GM23338 (cell line): ENCODE measurements at regions not wholly inside any gene's neighbourhood (a gene's known extent, or its start where the extent isn't known, plus 50 kb on each side); places are given as distances from the start of the nearest gene placed in this dataset.

ENCODE experiments used
- CREB1 ChIP-seq: fragments of 250-450 bp; sonication (Bioruptor Pico); IDR thresholded peaks from 2 replicates; pipeline ENCODE4 v1.5.0; 2020; ENCODE audit warnings: low read depth, mild to moderate bottlenecking, moderate library complexity
- EZH2 ChIP-seq: fragments of 200-600 bp; sonication (generic); IDR thresholded peaks from one replicate; pipeline ENCODE4 v1.8.0; 2017; ENCODE audit warnings: antibody characterized with exemption, mild to moderate bottlenecking, low read depth; ENCODE audit not compliant: unreplicated experiment
- POLR2AphosphoS5 ChIP-seq: IDR thresholded peaks from 2 replicates; pipeline ENCODE4 v1.6.1; 2016; ENCODE audit warnings: antibody characterized with exemption, low read depth
- TF ChIP-seq, protein P1 (sequence below): IDR thresholded peaks from one replicate; pipeline ENCODE4 v1.6.1; 2018; ENCODE audit warnings: antibody characterized with exemption; ENCODE audit not compliant: unreplicated experiment
- TF ChIP-seq, protein P2 (sequence below), 2 experiments: fragments of 200-600 bp in 1 of 2; sonication (generic) in 1 of 2; conservative IDR thresholded peaks; 2 replicates each; pipeline versions ENCODE4 v1.5.1 to v1.6.1; 2016 to 2017; ENCODE audit warnings: antibody characterized with exemption in 2 of 2, low read depth in 2 of 2, mild to moderate bottlenecking in 2 of 2, moderate library complexity in 1 of 2

DNA sequence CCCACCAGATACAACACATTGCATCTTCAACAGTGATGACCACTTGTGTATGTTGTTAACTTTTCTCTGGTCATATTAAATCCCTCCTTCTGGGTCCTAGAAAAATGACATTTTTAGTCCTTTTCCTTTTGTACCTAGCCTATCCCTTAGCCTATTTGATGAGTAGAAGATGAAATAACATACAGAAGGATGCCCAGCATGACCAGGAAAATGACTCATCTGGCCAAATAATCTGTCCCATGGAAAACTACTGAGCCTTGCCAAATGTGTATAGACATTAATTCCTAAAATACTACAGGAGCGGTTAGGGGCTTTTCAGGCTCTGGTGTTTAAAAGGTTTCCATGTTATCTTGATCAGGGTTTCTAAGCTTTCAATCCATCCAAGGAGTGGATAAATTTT lies 129.0 kb upstream of the KCNIP4 start:
- TF ChIP-seq, protein P1, sequence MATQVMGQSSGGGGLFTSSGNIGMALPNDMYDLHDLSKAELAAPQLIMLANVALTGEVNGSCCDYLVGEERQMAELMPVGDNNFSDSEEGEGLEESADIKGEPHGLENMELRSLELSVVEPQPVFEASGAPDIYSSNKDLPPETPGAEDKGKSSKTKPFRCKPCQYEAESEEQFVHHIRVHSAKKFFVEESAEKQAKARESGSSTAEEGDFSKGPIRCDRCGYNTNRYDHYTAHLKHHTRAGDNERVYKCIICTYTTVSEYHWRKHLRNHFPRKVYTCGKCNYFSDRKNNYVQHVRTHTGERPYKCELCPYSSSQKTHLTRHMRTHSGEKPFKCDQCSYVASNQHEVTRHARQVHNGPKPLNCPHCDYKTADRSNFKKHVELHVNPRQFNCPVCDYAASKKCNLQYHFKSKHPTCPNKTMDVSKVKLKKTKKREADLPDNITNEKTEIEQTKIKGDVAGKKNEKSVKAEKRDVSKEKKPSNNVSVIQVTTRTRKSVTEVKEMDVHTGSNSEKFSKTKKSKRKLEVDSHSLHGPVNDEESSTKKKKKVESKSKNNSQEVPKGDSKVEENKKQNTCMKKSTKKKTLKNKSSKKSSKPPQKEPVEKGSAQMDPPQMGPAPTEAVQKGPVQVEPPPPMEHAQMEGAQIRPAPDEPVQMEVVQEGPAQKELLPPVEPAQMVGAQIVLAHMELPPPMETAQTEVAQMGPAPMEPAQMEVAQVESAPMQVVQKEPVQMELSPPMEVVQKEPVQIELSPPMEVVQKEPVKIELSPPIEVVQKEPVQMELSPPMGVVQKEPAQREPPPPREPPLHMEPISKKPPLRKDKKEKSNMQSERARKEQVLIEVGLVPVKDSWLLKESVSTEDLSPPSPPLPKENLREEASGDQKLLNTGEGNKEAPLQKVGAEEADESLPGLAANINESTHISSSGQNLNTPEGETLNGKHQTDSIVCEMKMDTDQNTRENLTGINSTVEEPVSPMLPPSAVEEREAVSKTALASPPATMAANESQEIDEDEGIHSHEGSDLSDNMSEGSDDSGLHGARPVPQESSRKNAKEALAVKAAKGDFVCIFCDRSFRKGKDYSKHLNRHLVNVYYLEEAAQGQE: no peak
- TF ChIP-seq, protein P2, sequence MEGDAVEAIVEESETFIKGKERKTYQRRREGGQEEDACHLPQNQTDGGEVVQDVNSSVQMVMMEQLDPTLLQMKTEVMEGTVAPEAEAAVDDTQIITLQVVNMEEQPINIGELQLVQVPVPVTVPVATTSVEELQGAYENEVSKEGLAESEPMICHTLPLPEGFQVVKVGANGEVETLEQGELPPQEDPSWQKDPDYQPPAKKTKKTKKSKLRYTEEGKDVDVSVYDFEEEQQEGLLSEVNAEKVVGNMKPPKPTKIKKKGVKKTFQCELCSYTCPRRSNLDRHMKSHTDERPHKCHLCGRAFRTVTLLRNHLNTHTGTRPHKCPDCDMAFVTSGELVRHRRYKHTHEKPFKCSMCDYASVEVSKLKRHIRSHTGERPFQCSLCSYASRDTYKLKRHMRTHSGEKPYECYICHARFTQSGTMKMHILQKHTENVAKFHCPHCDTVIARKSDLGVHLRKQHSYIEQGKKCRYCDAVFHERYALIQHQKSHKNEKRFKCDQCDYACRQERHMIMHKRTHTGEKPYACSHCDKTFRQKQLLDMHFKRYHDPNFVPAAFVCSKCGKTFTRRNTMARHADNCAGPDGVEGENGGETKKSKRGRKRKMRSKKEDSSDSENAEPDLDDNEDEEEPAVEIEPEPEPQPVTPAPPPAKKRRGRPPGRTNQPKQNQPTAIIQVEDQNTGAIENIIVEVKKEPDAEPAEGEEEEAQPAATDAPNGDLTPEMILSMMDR (conservative IDR thresholded peaks at IDR 0.05; ENCODE audit: low read depth in 2 of 2): no peak
- TF ChIP-seq EZH2 (no peak), POLR2AphosphoS5 (no peak), CREB1 (CRISPR knock-in tag) (no peak)
